Left lung (tissue), 4 donors: ENCODE measurements at regions not wholly inside any gene's neighbourhood (a gene's known extent, or its start where the extent isn't known, plus 50 kb on each side); places are given as distances from the start of the nearest gene placed in this dataset.

Experiments
- ATAC-seq: fragments of 200-7000 bp; cut with Tn5 transposase; one replicate; pipeline ENCODE4 v1.9.1; 2020; ENCODE audit warnings: moderate library complexity
- DNase-seq, 4 donors: peaks; one replicate each; pipeline ENCODE4 v3.0.0-alpha.2; 2013 to 2020
- H3K27ac ChIP-seq, 2 donors: fragments of 200-600 bp; sonication (generic) in 1 of 2; one replicate each; pipeline versions ENCODE4 v1.5.0 to v1.8.0; 2020 to 2021
- H3K27me3 ChIP-seq, 2 donors: fragments of 200-600 bp; sonication (generic) in 1 of 2; one replicate each; pipeline versions ENCODE4 v1.5.0 to v1.8.0; 2020 to 2021
- H3K36me3 ChIP-seq, 2 donors: fragments of 200-600 bp; sonication (generic) in 1 of 2; one replicate each; pipeline versions ENCODE4 v1.5.0 to v1.8.0; 2020 to 2021
- H3K4me1 ChIP-seq, 2 donors: fragments of 200-600 bp; one replicate each; pipeline ENCODE4 v1.8.0; 2021
- H3K4me3 ChIP-seq, 2 donors: fragments of 200-600 bp; sonication (generic) in 1 of 2; one replicate each; pipeline versions ENCODE4 v1.5.0 to v1.8.0; 2020 to 2021; ENCODE audit warnings: mild to moderate bottlenecking in 1 of 2
- H3K9me3 ChIP-seq, 2 donors: fragments of 200-600 bp; sonication (generic) in 1 of 2; one replicate each; pipeline versions ENCODE4 v1.5.0 to v1.8.0; 2020 to 2021
- intact Hi-C, 2 donors: fragments of 100-400 bp; cut with DNase I; formaldehyde crosslinking; loops; one replicate each; pipeline versions ENCODE4 v1.11.2 to v1.14.2; 2022
- TF ChIP-seq, protein P1 (sequence below), 2 donors: fragments of 200-600 bp; sonication (generic) in 1 of 2; IDR thresholded peaks; one replicate each; pipeline versions ENCODE4 v1.5.0 to v1.8.0; 2021; ENCODE audit warnings: antibody characterized with exemption in 2 of 2
- donor health status: DM: no; HTN: yes; CAD: no.
- donor health status: DM: no; HTN: no; CAD: no.

DNA sequence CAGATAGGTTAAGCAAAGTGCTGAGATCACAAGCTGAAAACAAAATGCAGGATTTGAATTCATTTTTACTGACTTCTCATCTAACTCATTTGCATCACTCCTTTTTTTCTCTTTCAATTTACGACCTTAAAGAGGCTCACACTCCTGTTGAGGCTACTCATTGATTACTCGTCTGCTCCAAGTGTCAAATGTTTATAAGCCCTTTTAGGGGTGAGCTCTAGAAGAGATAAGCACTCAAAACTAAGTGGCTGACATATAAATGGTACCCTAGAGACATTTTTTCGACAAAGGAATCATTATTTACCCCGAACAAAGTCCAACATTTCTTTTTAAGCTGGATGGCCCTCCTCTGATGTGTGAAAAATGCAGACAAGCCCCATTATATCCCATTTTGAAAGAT is 483.1 kb downstream of the MAT2B start:
- Histone ChIP-seq H3K9me3 (no peaks in the 10 kb centered on the region), H3K27ac (no peak overlapping the region), H3K36me3 (no peaks in the 10 kb centered on the region), H3K27me3 (no peaks in the 10 kb centered on the region), H3K4me1 (no peaks in the 10 kb centered on the region), H3K4me3 (no peak overlapping the region)
- TF ChIP-seq, protein P1, sequence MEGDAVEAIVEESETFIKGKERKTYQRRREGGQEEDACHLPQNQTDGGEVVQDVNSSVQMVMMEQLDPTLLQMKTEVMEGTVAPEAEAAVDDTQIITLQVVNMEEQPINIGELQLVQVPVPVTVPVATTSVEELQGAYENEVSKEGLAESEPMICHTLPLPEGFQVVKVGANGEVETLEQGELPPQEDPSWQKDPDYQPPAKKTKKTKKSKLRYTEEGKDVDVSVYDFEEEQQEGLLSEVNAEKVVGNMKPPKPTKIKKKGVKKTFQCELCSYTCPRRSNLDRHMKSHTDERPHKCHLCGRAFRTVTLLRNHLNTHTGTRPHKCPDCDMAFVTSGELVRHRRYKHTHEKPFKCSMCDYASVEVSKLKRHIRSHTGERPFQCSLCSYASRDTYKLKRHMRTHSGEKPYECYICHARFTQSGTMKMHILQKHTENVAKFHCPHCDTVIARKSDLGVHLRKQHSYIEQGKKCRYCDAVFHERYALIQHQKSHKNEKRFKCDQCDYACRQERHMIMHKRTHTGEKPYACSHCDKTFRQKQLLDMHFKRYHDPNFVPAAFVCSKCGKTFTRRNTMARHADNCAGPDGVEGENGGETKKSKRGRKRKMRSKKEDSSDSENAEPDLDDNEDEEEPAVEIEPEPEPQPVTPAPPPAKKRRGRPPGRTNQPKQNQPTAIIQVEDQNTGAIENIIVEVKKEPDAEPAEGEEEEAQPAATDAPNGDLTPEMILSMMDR (IDR thresholded peaks at IDR 0.05) = no peak
- no peak for ATAC-seq
- intact Hi-C loops = no loop called here
- DNase-seq = no peak

- no peak overlapping the region for H3K4me3 ChIP-seq
- no peaks in the 10 kb centered on the region for H3K4me1 ChIP-seq
- H3K36me3 ChIP-seq = no peaks in the 10 kb centered on the region
- no peak overlapping the region for H3K27ac ChIP-seq
- TF ChIP-seq, protein P1 (IDR thresholded peaks at IDR 0.05) = no peak
- ATAC-seq = no peak
- H3K9me3 ChIP-seq = no peaks in the 10 kb centered on the region
- H3K27me3 ChIP-seq = no peaks in the 10 kb centered on the region
- DNase-seq = no peak
- intact Hi-C loops = no loop called here
These were observed 487.7 kb downstream of the MAT2B start for GRCh38 chr5:163993126-163993525.

DNA sequence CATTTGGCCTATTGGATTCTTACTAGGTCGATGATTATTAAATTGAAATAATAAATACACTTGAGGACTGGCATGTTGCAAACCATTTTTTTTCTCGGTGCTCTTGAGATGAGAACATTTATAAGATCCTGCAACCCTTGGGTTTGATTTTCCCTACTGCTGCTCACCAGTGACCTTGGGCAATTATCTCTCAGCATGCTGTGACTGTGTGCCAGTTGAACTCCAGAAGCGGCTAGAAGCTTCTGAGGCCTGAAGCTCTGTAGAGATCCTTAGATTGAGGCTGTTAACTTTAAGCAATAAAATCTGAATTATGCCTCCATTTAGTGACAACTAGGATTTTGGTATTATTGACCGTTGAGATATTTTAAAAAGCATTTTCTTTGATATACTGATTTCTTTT is 489.8 kb downstream of the MAT2B start:
- Histone ChIP-seq H3K36me3 (no peaks in the 10 kb centered on the region), H3K9me3 (no peaks in the 10 kb centered on the region), H3K4me3 (no peak overlapping the region), H3K27ac (no peak overlapping the region), H3K27me3 (no peaks in the 10 kb centered on the region), H3K4me1 (no peaks in the 10 kb centered on the region)
- ATAC-seq (no peak), DNase-seq (no peak)
- intact Hi-C loops = no loop called here
- TF ChIP-seq, protein P1 (IDR thresholded peaks at IDR 0.05) = no peak

DNA sequence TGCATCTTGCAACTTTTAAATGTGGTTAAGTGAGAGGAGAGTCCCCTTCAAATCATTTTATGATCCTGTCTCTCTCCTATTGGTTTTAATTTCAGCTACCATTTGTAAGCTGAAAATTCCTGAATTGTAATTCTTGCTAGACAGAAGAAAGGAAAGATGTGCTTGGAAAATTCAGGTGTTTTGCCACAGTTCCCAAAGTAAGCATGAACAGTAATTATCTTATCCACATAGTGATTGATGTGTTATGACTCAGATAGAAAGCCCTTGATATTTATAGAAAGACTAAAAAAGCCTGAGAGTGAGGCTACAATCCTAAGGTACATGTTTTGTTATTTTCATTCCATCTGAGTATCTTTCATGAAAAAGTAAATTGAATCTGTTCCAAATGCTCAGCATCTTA is 492.5 kb downstream of the MAT2B start:
- Histone ChIP-seq H3K27me3 (no peaks in the 10 kb centered on the region), H3K4me3 (no peak overlapping the region), H3K36me3 (no peaks in the 10 kb centered on the region), H3K27ac (no peak overlapping the region), H3K4me1 (no peaks in the 10 kb centered on the region), H3K9me3 (no peaks in the 10 kb centered on the region)
- TF ChIP-seq, protein P1 (IDR thresholded peaks at IDR 0.05) = no peak
- ATAC-seq = no peak
- intact Hi-C loops = no loop called here
- DNase-seq = no peak

GRCh38 chr5:164000241-164000640 is 494.8 kb downstream of the MAT2B start:
- Histone ChIP-seq H3K27ac (no peak overlapping the region), H3K36me3 (no peaks in the 10 kb centered on the region), H3K4me1 (no peaks in the 10 kb centered on the region), H3K9me3 (no peaks in the 10 kb centered on the region), H3K27me3 (no peaks in the 10 kb centered on the region), H3K4me3 (no peak overlapping the region)
- intact Hi-C loops = no loop called here
- DNase-seq = no peak
- TF ChIP-seq, protein P1 (IDR thresholded peaks at IDR 0.05) = no peak
- no peak for ATAC-seq
